ENCODE measurements at regions not wholly inside any gene's neighbourhood (a gene's known extent, or its start where the extent isn't known, plus 50 kb on each side); places are given as distances from the start of the nearest gene placed in this dataset.

GRCh38 chr2:216284708-216285107 is 87.6 kb downstream of the MARCHF4 start:
- no peak overlapping the region for H3K27ac ChIP-seq (ENCODE audit: low read depth in 1 of 2, low read length in 2 of 2)
- H3K79me2 ChIP-seq (ENCODE audit: insufficient read depth, low read length): no peaks in the 10 kb centered on the region
- intact Hi-C loops (cut with micrococcal nuclease): no loop called here
- TF ChIP-seq CTCF (IDR thresholded peaks at IDR 0.05): no peak
- H3K27me3 ChIP-seq (ENCODE audit: control insufficient read depth in 2 of 2, insufficient read depth in 2 of 2, low read length in 2 of 2): no peaks in the 10 kb centered on the region
- no peak overlapping the region for H3K4me2 ChIP-seq (replicated peaks; ENCODE audit: extremely low read depth, low read length, poor library complexity, severe bottlenecking)
- Mint-ChIP-seq H3K4me3 (no peak overlapping the region), H3K9me3 (peaks cover 0 to 2% (median 0%) of the 10 kb centered on the region in 7 donors), H3K27me3 (ENCODE audit: low read depth in 3 of 3) (peaks cover 0 to 3% (median 0%) of the 10 kb centered on the region in 3 donors), H3K36me3 (no peaks in the 10 kb centered on the region), H3K27ac (no peak overlapping the region), H3K4me1 (peaks cover 16% of the 10 kb centered on the region)
- no peak overlapping the region for H2AFZ ChIP-seq (ENCODE audit: insufficient read depth, low read depth, low read length, poor library complexity, severe bottlenecking)
- no peak overlapping the region for H3K4me3 ChIP-seq (replicated peaks in 1 of 3; ENCODE audit: low read depth in 2 of 3, low read length in 3 of 3)
- H3K9me3 ChIP-seq (replicated peaks in 1 of 2; ENCODE audit: control insufficient read depth in 1 of 2, insufficient read depth in 1 of 2, low read length in 2 of 2): no peaks in the 10 kb centered on the region
- WGBS (ENCODE audit: insufficient coverage): 100% methylated on average over 2 of the region's 3 CpGs
- no peaks in the 10 kb centered on the region for H3K4me1 ChIP-seq (ENCODE audit: control insufficient read depth in 1 of 2, insufficient read depth in 2 of 2, low read length in 2 of 2)
- no peak overlapping the region for H3K9ac ChIP-seq (ENCODE audit: insufficient read depth, low read length, poor library complexity, severe bottlenecking)
- H3K36me3 ChIP-seq (replicated peaks in 1 of 2; ENCODE audit: control insufficient read depth in 1 of 2, insufficient read depth in 2 of 2, low read length in 2 of 2): no peaks in the 10 kb centered on the region
- H4K20me1 ChIP-seq (ENCODE audit: insufficient read depth, low read length): no peaks in the 10 kb centered on the region
- DNase-seq: no peak

- 95% methylated on average over 11 of the region's 12 CpGs for WGBS (ENCODE audit: insufficient coverage)
- DNase-seq: no peak
- TF ChIP-seq CTCF (IDR thresholded peaks at IDR 0.05): peak; percentile 49
- H3K4me2 ChIP-seq (replicated peaks; ENCODE audit: extremely low read depth, low read length, poor library complexity, severe bottlenecking): no peak overlapping the region
- no peak overlapping the region for H3K4me3 ChIP-seq (replicated peaks in 1 of 3; ENCODE audit: low read depth in 2 of 3, low read length in 3 of 3)
- H3K9me3 ChIP-seq (replicated peaks in 1 of 2; ENCODE audit: control insufficient read depth in 1 of 2, insufficient read depth in 1 of 2, low read length in 2 of 2): no peaks in the 10 kb centered on the region
- no peak overlapping the region for H3K27ac ChIP-seq (ENCODE audit: low read depth in 1 of 2, low read length in 2 of 2)
- no peaks in the 10 kb centered on the region for H3K27me3 ChIP-seq (ENCODE audit: control insufficient read depth in 2 of 2, insufficient read depth in 2 of 2, low read length in 2 of 2)
- Mint-ChIP-seq H3K27me3 (ENCODE audit: low read depth in 3 of 3) (no peaks in the 10 kb centered on the region), H3K36me3 (no peaks in the 10 kb centered on the region), H3K27ac (no peak overlapping the region), H3K4me1 (peaks cover 16% of the 10 kb centered on the region), H3K4me3 (no peak overlapping the region), H3K9me3 (peaks cover 0 to 2% (median 0%) of the 10 kb centered on the region in 7 donors)
- no peak overlapping the region for H2AFZ ChIP-seq (ENCODE audit: insufficient read depth, low read depth, low read length, poor library complexity, severe bottlenecking)
- H3K79me2 ChIP-seq (ENCODE audit: insufficient read depth, low read length): no peaks in the 10 kb centered on the region
- H3K9ac ChIP-seq (ENCODE audit: insufficient read depth, low read length, poor library complexity, severe bottlenecking): no peak overlapping the region
- H4K20me1 ChIP-seq (ENCODE audit: insufficient read depth, low read length): no peaks in the 10 kb centered on the region
- H3K36me3 ChIP-seq (replicated peaks in 1 of 2; ENCODE audit: control insufficient read depth in 1 of 2, insufficient read depth in 2 of 2, low read length in 2 of 2): no peaks in the 10 kb centered on the region
- intact Hi-C loops (cut with micrococcal nuclease): no loop called here
- H3K4me1 ChIP-seq (ENCODE audit: control insufficient read depth in 1 of 2, insufficient read depth in 2 of 2, low read length in 2 of 2): no peaks in the 10 kb centered on the region
Observed at GRCh38 chr2:216283038-216283900, 89.0 kb downstream of the MARCHF4 start.
